ENCODE measurements at regions not wholly inside any gene's neighbourhood (a gene's known extent, or its start where the extent isn't known, plus 50 kb on each side); places are given as distances from the start of the nearest gene placed in this dataset.

DNA sequence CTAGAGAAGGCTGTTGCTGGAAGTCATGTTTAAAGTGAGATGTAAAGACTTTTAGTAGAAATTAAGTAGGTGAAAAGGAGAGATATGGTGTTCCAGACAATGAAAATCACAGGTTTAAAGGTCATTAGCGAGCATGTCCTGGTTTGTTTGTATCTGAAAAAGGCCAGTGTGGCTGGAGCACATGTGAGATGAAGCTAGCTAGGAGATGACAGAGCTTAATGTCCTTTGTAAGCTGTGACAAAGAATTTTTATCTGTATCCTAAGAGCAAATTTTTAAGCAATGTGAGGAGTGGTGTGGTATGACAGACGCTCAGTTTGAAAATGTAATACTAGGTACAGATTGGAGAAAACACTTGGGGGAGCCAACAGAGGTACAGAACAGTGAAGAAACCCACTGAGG, 567.2 kb upstream of the ARRDC3 start:
- no peak for DNase-seq (ENCODE audit: low spot score)
- ATAC-seq (ENCODE audit: low FRiP score): no peak
- no peak for TF ChIP-seq CTCF (IDR thresholded peaks at IDR 0.05)

GRCh38 chr5:91946870-91947269, 563.8 kb upstream of the ARRDC3 start:
- no peak for TF ChIP-seq CTCF (IDR thresholded peaks at IDR 0.05)
- DNase-seq (ENCODE audit: low spot score) (no peak), ATAC-seq (ENCODE audit: low FRiP score) (no peak)

GRCh38 chr5:91941588-91941987, 558.5 kb upstream of the ARRDC3 start:
- DNase-seq (ENCODE audit: low spot score) (no peak), ATAC-seq (ENCODE audit: low FRiP score) (no peak)
- TF ChIP-seq CTCF (IDR thresholded peaks at IDR 0.05): no peak

DNA sequence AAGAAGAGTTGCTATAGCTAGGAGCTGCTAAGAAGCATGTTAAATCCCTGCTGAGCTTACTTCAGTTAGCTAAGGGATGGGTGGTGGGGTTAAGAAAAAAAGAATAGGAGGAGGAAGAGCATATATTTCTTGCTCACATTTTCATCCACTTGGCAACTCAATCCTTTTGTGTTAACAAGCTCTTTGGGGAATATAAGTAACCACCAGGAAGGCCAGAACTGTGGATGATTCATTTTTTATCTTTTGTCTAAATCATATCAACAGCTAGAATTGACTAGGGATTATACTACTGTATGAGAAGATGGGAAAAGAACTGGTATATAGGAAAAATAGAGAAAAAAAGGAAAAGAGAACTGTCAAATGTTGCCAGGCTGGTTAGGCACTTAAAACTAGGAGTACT, 555.3 kb upstream of the ARRDC3 start:
- no peak for DNase-seq (ENCODE audit: low spot score)
- TF ChIP-seq CTCF (IDR thresholded peaks at IDR 0.05): no peak
- ATAC-seq (ENCODE audit: low FRiP score): no peak

GRCh38 chr5:91937121-91937520, 554.0 kb upstream of the ARRDC3 start:
- no peak for ATAC-seq (ENCODE audit: low FRiP score)
- DNase-seq (ENCODE audit: low spot score): no peak
- TF ChIP-seq CTCF (IDR thresholded peaks at IDR 0.05): no peak

DNA sequence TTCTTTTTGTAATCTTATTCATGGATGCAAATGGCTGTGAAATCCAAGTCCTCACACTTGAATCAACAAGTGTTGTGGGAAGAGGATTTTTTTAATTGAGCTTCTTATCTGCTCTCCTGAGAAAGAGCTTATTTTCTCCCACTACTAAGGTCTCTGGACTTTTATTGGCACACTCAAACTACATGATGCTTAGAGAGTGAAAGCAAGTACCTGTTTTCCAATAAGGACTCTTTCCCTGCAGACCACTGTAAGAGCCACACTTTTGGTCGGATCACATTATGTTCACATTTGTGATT, 546.4 kb upstream of the ARRDC3 start:
- ATAC-seq (ENCODE audit: low FRiP score) (no peak), DNase-seq (ENCODE audit: low spot score) (no peak)
- TF ChIP-seq CTCF (IDR thresholded peaks at IDR 0.05): no peak

DNA sequence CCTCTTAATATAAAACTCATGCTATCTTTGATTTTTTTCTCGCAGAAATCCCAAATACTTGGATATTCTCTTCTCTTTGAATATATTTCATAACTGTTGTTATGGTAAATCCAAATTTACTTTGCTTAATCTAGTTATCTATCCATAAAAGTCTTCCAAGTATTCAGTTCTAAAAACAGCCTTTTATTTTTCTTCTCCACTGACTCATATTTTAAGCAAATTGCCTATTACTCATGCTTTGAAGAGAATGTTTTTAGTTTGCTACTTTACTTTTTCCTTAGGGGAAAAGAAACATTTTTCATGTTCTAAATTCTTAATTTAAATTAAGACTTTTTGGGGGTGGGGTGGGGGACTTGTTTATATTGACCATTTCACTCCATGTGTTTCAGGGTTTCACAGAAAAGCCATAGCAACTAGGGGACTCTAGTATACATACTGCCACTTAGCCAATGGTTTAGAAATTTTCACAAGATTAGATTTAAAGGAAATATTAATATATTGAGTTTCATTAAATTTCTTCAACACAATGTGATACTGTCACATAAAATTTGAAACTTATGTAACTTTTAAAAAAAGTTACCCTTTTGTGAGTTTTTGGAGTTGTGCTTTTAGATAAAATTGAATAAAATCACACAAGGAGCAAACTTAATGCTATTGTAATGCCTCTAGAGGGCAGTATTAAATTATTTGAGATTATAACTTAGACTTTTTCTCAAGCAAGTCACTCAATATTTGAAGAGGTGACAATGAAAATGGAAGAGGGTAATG, 545.8 kb upstream of the ARRDC3 start:
- DNase-seq (ENCODE audit: low spot score): no peak

More for the DNA sequence above, 545.8 kb upstream of the ARRDC3 start:
- no peak for ATAC-seq (ENCODE audit: low FRiP score)
- TF ChIP-seq CTCF (IDR thresholded peaks at IDR 0.05): no peak
